ENCODE measurements at regions not wholly inside any gene's neighbourhood (a gene's known extent, or its start where the extent isn't known, plus 50 kb on each side); places are given as distances from the start of the nearest gene placed in this dataset.

GRCh38 chr14:48805315-48805714 is 780.9 kb downstream of the RPS29 start:
- no peak for TF ChIP-seq CTCF (conservative IDR thresholded peaks at IDR 0.05 in 1 of 2, IDR thresholded peaks at IDR 0.05 in 1 of 2; ENCODE audit: extremely low read depth in 1 of 2, insufficient read depth in 1 of 2, low read depth in 1 of 2, low read length in 2 of 2)
- TF ChIP-seq EZH2 (IDR thresholded peaks at IDR 0.05; ENCODE audit: borderline replicate concordance, low read length) = no peak

Data from mammary epithelial cell (primary cell).